ENCODE measurements at regions not wholly inside any gene's neighbourhood (a gene's known extent, or its start where the extent isn't known, plus 50 kb on each side); places are given as distances from the start of the nearest gene placed in this dataset.

- DNase-seq (ENCODE audit: low read depth): no peak
These were observed 443.0 kb upstream of the RUNX1 start for GRCh38 chr21:35491920-35492678.

- DNase-seq (ENCODE audit: low read depth): no peak
These were observed 442.0 kb upstream of the RUNX1 start for GRCh38 chr21:35491114-35491513.

- no peak for DNase-seq (ENCODE audit: low read depth)
These were observed 440.4 kb upstream of the RUNX1 start for GRCh38 chr21:35489389-35489980.

GRCh38 chr21:35488946-35489345 is 439.8 kb upstream of the RUNX1 start:
- DNase-seq (ENCODE audit: low read depth): no peak

- no peak for DNase-seq (ENCODE audit: low read depth)
These were observed 436.3 kb upstream of the RUNX1 start for GRCh38 chr21:35485364-35485763.

GRCh38 chr21:35484851-35485250 is 435.7 kb upstream of the RUNX1 start:
- DNase-seq (ENCODE audit: low read depth): no peak

- no peak for DNase-seq (ENCODE audit: low read depth)
These were observed 434.9 kb upstream of the RUNX1 start for GRCh38 chr21:35484032-35484431.

- no peak for DNase-seq (ENCODE audit: low read depth)
These were observed 434.0 kb upstream of the RUNX1 start for GRCh38 chr21:35482933-35483662.

GRCh38 chr21:35482096-35482495 is 433.0 kb upstream of the RUNX1 start:
- no peak for DNase-seq (ENCODE audit: low read depth)

- no peak for DNase-seq (ENCODE audit: low read depth)
These were observed 431.9 kb upstream of the RUNX1 start for GRCh38 chr21:35481005-35481404.

GRCh38 chr21:35479529-35479928 is 430.4 kb upstream of the RUNX1 start:
- no peak for DNase-seq (ENCODE audit: low read depth)

- no peak for DNase-seq (ENCODE audit: low read depth)
These were observed 430.0 kb upstream of the RUNX1 start for GRCh38 chr21:35479065-35479448.

- DNase-seq (ENCODE audit: low read depth): no peak
These were observed 429.3 kb upstream of the RUNX1 start for GRCh38 chr21:35478161-35479064.

GRCh38 chr21:35477622-35478021 is 428.5 kb upstream of the RUNX1 start:
- DNase-seq (ENCODE audit: low read depth): no peak

GRCh38 chr21:35476621-35477395 is 427.7 kb upstream of the RUNX1 start:
- no peak for DNase-seq (ENCODE audit: low read depth)

GRCh38 chr21:35475762-35476161 is 426.7 kb upstream of the RUNX1 start:
- DNase-seq (ENCODE audit: low read depth): no peak

- DNase-seq (ENCODE audit: low read depth): no peak
These were observed 425.9 kb upstream of the RUNX1 start for GRCh38 chr21:35475009-35475408.

GRCh38 chr21:35473496-35473895 is 424.4 kb upstream of the RUNX1 start:
- DNase-seq (ENCODE audit: low read depth): no peak

- DNase-seq (ENCODE audit: low read depth): no peak
These were observed 421.4 kb upstream of the RUNX1 start for GRCh38 chr21:35470522-35470921.

GRCh38 chr21:35469498-35469897 is 420.4 kb upstream of the RUNX1 start:
- no peak for DNase-seq (ENCODE audit: low read depth)

- DNase-seq (ENCODE audit: low read depth): no peak
These were observed 419.9 kb upstream of the RUNX1 start for GRCh38 chr21:35468991-35469390.
